ENCODE measurements at regions not wholly inside any gene's neighbourhood (a gene's known extent, or its start where the extent isn't known, plus 50 kb on each side); places are given as distances from the start of the nearest gene placed in this dataset.

DNA sequence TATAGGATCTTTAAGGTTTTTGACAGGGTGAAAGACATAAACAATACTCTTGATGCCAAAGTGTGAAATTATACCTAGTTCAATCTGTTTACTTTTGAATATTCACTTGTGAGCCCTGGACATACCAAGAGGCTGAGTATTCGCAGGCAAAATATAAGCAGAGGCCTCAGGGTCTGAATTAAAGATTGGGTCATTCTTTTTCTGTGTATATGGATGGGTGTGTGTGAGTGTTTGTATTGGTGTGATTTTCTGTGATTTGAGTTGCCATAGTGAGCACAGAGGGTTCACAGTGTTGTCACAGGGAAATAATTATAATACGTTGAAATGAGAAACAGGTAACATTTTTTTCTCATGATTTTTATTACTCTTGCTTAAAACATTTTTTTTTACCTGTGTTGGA, 770.7 kb upstream of the ALCAM start:
- TF ChIP-seq GABPA (IDR thresholded peaks at IDR 0.05; ENCODE audit: low read depth) (no peak), SPI1 (IDR thresholded peaks at IDR 0.05; ENCODE audit: borderline replicate concordance, low read depth) (no peak), POLR2AphosphoS5 (IDR thresholded peaks at IDR 0.05; ENCODE audit: low read depth) (no peak)
- TF ChIP-seq, protein P1, sequence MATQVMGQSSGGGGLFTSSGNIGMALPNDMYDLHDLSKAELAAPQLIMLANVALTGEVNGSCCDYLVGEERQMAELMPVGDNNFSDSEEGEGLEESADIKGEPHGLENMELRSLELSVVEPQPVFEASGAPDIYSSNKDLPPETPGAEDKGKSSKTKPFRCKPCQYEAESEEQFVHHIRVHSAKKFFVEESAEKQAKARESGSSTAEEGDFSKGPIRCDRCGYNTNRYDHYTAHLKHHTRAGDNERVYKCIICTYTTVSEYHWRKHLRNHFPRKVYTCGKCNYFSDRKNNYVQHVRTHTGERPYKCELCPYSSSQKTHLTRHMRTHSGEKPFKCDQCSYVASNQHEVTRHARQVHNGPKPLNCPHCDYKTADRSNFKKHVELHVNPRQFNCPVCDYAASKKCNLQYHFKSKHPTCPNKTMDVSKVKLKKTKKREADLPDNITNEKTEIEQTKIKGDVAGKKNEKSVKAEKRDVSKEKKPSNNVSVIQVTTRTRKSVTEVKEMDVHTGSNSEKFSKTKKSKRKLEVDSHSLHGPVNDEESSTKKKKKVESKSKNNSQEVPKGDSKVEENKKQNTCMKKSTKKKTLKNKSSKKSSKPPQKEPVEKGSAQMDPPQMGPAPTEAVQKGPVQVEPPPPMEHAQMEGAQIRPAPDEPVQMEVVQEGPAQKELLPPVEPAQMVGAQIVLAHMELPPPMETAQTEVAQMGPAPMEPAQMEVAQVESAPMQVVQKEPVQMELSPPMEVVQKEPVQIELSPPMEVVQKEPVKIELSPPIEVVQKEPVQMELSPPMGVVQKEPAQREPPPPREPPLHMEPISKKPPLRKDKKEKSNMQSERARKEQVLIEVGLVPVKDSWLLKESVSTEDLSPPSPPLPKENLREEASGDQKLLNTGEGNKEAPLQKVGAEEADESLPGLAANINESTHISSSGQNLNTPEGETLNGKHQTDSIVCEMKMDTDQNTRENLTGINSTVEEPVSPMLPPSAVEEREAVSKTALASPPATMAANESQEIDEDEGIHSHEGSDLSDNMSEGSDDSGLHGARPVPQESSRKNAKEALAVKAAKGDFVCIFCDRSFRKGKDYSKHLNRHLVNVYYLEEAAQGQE (IDR thresholded peaks at IDR 0.05; ENCODE audit: insufficient replicate concordance, low read depth), result no peak
- TF ChIP-seq, protein P2, sequence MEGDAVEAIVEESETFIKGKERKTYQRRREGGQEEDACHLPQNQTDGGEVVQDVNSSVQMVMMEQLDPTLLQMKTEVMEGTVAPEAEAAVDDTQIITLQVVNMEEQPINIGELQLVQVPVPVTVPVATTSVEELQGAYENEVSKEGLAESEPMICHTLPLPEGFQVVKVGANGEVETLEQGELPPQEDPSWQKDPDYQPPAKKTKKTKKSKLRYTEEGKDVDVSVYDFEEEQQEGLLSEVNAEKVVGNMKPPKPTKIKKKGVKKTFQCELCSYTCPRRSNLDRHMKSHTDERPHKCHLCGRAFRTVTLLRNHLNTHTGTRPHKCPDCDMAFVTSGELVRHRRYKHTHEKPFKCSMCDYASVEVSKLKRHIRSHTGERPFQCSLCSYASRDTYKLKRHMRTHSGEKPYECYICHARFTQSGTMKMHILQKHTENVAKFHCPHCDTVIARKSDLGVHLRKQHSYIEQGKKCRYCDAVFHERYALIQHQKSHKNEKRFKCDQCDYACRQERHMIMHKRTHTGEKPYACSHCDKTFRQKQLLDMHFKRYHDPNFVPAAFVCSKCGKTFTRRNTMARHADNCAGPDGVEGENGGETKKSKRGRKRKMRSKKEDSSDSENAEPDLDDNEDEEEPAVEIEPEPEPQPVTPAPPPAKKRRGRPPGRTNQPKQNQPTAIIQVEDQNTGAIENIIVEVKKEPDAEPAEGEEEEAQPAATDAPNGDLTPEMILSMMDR (IDR thresholded peaks at IDR 0.05; ENCODE audit: insufficient read depth, low read length), result no peak

Measured in HL-60 (cell line).